ENCODE measurements at regions not wholly inside any gene's neighbourhood (a gene's known extent, or its start where the extent isn't known, plus 50 kb on each side); places are given as distances from the start of the nearest gene placed in this dataset.
"Not testable (repeated sequence)": the region's sequence is repeated elsewhere in the genome, so short reads cannot be mapped to it uniquely, and the experiment has no call there.

DNA sequence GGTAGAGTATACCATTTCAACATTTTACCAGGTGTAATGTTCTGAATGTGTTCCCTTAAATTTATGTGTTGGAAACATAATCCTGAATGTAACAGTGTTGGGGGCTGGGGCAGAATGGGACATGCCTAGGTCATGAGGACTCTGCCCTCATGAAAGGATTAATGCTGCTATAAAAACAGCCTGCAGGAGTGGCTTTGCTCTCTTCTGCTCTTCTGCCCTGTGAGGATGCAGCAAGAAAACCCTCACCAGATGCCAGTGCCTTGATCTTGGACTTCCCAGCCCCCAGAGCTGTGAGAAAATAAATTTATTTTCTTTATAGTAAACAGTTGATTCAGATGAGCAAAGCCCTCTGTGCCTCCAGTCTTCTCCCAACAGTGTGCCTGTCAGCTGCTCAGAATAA lies 326.0 kb upstream of the ONECUT1 start:
- DNase-seq = no peak

DNA sequence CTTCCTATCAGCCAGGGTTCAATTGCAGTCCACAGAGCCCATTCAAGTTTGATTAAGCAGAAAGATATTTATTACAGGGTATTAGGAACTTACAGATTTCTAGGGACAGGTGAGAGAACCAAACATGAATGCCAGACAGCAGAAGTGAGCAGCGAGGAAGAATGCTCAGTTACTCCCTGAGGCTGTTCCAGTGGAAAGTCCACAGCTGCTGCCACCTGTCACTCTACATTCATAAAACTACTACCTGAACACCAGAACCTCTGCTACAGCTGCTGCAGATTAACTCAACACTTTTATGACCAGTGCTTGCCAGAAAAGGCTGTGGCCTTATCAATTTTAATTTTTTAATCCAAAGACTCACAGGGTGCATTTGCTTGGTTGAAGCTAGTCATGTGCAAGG lies 325.4 kb upstream of the ONECUT1 start:
- DNase-seq = no peak

DNA sequence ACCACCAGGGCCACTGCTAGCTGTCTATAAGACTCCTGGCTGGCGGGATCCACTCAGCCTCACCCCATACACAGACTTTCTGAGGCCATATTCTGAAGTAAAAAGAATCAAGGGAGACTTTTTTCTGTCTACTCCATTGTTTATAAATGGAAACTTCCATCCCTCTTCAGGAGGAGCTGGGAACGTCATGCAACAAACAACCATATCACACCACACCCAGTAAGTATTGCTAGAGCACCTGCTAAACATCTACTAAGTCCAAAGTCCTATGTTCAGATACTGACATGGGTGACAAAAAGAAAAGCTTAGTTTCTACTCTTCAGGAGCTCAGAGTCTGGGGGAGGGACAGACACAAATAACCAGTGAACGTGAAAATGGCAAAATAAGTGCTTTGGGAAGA lies 324.8 kb upstream of the ONECUT1 start:
- DNase-seq = no peak

DNA sequence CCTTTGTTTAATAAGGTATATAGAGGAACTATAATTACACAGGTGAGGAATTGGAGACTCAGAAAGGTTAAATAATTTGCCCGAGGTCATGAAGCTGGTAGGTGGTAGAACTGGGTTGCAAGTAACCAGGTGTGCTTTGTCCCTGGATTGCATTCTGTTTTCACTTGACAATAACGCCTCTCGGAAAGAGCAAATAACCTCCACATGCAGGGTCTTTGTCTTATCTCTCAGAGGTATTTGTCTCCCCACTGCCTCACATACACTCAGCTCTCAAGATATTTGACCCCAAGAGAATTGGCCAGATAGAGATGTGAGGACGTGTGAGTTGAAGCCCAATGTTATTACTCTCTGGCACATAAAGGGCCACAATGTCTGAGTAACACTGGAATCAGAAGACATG lies 320.9 kb upstream of the ONECUT1 start:
- no peak for DNase-seq

DNA sequence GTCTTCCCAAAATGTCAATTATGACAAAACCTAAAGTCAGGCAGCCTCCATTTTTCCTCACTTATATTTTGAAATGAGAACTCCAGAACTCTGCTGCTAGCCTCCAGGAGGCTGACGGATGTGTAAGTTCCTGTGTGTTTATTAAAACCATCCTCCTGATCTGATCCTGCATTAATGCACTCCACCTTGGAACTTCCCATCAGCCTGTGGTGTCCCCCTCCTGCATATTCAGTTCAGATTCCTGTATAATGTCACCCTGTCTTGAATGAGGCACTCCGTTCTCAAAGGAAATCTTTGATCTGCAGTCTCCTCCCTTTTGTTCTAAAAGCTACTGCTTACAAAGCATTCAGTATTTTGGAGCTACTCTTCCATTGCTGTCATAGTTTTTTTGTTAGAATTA lies 318.2 kb upstream of the ONECUT1 start:
- DNase-seq = no peak

DNA sequence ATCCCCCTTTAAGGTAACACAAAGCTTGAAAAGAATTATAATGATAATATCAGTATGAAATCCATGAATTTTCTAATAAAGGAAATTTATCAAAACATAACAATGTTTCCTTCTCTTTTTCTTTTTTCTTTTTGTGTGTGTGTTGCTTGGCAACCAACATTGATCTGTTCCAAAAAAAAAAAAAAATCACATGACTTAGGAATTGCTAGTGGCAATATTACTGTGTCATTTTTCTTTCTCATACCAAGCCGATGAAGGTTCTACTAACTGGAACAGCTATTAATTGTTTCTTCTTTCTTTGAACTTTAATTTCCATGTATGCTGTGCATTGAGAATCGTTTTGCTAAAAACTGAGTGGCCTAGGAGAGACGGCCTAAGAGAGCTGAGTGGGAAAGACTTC lies 317.7 kb upstream of the ONECUT1 start:
- no peak for DNase-seq

DNA sequence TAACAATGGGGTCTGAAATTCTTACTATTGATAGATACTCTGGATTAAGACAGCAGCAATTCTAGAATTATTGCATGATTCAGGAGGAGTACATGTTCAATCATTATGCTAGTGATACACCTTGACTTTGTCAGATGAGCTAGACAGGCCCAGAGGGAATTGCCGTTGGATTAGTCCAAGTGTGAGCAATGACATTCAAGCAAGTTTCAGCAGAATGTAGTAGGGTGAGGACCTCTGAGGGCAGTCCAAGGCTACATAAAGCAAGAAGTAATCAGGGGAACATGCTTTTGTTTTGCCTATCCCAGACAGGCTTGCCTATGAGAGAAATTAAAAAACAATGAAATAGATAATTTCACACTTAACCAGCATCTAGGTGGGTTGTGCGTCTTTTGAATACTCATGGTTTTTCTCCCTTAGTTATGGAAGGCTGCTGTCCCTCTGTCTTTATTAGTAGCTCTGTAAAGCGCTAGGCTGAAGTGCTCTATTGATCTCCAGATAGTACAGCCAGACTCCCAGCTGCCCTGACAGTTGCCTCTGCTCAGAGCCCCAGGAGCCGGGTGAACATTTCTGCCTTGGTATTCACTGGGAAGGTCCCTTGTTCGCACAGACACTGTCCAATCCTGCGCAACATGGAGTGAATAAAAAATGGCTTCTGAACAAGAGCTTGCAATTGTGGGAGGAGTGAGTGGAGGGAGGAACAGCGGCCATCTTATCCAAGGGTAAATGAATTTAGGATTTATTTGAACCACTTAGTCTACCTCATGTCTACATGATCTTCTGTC lies 316.6 kb upstream of the ONECUT1 start:
- DNase-seq = no peak

DNA sequence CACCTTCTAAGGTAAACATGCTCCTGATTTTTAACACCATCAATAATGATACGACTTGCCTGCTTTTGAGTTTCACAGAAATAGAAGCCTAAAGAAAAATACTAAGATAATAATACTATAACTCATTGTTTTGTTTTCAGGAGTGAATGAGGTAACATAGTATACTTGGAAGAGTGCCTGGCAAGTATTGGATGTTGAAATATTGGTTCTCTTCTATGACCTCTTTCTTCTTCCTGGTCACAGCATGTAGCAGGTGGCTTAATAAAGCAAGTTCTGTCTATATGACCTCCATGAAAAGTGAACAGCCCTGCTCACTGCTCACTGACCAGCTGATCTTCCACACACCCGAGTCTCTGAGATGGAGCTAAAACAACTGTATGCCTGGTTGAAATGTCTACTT lies 312.3 kb upstream of the ONECUT1 start:
- no peak for DNase-seq

DNA sequence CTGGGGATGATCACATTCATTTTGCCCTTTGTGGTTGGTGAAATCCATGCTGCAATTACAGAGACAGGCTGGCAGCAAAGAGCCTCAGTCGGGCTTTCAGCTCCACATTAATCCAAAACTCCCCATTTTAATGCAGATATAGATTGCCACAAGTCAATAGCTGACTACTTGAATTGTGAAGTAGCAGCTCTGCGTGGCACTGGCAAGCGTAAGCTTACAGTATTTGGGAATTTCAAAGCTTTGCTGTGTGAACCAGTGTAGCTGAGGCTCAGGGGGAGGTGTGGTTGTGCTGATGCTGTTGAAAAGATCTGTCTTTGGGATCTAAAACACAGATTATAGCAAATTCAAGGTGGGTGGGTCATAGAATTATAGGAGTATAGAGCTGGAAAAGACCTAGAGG lies 290.3 kb upstream of the ONECUT1 start:
- DNase-seq = no peak

DNA sequence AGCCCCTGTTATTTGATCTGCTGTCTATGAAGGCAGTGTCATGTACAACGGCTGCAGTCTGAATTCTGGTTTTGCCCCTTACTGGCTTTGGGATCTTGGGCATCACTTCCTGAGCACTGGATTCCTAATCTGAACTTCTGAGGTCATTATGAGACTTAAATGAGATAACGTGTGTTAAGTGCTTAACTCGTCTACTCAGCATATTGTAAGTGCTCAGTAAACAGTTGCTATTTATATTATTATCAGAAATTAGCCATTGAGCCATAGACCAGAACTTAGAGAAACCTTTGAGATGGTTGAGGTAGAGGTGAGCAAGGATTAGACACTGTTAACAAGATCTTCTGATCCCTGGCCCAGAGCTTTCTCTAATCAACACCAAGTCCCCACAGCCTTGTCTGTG lies 284.1 kb upstream of the ONECUT1 start:
- DNase-seq = no peak

DNA sequence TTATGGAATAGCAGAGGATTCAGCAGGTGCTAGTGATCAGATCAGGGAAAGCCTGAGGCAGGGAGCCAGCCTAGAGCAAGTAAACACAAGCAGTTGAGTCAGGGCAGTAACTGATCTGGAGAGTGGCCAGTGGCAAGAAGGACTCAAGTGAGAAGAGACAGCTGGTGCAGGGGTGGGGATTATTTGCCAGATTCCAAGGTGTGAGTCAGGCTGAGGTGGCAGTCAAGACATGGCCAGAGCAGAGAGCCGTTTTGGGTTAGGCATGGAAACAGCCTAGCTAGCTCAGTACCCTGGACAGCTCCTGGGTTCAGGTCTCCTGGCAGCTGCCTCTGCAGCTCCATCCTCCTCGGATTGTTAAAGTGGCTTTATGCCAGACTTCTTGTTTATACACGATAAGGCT lies 281.9 kb upstream of the ONECUT1 start:
- DNase-seq = peak; percentile 0

DNA sequence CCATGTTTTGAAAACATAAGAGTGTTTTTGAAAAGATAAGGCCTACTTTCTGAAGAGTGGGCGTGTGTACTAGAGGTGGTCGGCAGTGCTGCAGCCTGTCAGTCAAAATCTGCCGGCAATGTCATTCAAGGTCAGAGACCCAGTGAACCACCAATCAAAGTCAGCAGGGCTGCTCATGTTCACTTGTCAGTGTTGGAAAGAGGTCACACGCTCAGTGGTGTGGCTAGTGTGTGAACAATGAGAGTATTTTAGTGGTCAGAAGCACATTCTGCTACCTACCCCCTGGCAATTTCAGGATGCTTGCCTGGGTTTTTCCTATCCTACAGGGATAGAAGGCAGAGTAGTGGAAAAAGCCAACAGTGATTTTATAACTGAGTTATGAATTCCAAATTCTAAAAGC lies 278.5 kb upstream of the ONECUT1 start:
- no peak for DNase-seq

DNA sequence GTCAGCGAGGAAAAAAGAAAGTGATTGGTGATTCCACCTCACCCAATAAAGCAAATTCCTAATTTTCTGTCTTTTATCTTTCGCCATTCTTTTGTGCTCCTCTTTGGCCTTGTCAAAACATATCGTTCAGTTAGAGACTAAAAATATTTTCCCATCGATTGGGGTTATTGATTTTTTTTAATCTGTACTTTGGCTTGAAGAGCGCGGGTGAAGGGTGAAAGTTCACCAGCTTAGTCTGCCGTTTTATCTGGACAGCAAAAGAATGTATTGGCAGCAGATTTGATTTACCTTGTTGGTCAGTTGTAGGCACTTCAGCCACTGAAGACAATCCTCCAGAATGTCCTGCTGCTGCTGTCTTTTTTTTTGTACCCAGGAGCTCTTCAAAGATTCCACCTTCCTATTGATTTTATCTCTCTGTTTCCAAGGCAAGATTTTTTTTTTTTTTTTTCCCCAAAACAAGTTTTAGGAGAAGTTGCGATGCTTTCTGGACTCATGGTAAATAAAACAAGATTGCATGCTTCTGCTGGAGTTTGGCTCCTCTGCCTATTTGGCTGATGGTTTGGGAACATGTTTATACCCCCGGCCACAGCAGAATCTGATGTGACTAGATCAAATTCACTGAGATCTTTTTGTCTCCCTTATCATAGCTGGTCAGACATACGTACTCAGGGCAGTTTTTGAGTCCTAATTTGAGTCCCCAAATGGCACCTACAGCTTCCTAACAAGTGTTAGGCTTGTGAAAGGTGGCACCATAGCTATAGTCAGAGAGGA lies 269.3 kb upstream of the ONECUT1 start:
- DNase-seq = no peak

DNA sequence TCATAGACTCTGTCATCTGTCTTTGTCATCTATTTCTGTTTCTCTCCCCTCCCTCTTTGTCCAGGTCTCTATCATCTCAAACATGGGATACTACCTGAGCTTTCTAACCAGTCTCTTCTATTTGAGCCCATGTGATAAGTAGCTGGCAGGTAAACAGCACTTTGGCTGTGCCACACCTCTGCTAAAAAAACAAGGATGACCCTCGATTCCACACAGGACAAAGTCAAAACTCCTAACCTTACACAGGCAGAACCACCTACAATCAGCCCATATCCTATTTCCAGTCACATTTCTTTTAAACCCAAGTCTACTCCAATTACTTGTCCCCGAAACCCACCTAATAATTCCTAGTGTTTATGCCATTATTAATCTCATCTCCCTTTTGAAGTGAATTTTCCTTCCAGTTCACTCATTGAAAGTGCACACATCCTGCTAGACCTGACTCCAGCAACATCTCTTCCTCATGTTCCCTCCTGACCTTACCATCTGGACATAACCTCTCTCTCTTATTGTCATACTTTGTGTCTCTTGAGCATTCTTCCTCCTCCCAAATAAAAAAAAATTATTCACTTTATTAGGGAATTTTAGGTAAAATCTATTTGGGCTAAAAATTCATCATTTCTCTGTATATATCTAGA lies 256.1 kb upstream of the ONECUT1 start:
- DNase-seq = no peak

DNA sequence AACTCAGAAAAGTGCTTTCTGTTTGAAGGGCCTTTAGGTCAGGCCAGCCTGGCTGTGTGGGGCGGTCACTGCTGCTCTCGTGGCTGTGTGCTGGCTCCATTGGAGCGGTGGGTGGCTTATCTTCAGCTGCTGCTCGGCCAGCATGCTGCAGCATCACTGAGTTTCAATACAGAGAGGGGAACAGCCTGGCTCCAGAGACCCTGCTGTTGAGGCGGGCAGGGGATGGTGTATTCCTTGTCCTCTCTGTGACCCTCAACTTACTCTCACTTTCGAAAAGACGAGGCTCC lies 248.5 kb upstream of the ONECUT1 start:
- no peak for DNase-seq

DNA sequence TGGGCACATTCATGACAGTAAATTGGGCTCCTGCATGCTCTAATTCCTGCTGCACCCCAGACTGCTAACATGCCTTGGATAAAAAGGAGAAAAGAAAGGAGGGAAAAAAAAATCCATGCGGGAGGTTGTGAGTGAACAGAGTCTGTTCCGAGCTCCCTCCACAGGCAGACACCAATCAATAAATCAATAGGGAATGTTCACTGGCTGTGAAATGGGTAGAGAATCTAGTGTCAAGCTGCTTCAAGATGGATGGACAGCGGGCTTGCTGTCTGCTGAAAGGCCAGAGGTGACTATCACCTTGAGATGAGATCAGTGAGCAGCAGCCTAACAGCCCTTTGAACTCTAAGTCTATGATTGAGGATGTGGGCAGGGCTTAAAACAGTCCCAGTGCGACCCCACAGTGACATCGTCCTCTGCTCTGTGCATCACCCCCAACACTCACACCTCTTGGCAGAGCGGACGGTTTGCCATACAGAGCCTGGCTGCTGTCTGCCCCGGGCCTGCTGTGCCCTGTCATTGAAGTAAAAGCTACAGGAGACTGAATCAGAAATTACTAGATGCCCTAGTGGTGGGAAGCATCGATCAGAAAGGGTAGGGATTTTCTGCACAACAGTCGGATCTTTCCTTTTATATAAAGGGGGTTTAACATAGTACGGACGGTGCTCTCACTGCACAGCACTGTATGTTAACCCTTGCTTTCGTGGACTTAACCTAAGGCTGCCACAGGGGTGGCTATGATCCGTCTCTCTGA lies 247.9 kb upstream of the ONECUT1 start:
- DNase-seq = no peak

DNA sequence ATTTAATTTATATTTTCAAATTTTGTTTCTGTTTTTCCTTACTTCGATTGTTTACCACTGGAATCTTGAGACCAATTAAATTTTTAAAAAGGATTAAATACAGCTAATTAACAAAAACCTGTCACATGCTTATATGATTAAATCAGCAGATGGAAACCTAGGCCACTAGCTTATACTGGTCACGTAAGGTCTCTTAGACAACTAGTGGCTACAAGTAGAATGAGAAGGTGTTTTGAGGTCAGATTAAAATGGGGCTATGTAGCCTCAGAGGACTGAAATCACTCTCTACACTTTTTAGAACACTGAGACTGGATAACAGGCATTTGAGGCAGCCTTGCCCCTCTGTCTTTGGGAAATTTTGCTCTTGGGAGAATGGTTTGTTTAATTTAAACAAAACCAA lies 246.5 kb upstream of the ONECUT1 start:
- DNase-seq = no peak

DNA sequence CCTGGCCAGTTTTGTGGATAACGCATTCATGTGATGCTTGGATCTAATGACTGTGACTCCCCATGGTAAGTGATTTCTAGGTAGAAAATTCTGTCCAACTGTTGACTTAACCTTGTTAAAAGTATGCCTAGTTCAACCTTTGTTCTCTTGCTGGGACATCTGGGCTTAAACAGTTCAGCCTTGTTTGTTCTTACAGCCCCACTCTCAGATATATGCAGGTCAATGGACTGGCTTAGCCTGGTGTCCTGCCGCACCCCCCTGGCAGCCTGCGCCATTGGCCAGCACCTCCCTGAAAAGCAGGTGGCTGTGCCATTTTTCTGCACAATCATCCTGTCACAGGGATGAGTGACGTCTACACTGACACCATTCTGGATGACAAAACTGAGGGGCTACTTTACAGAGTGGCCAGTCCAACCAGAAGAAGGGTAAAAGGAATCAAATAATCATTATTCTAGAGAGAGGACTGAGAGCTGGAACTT lies 244.7 kb upstream of the ONECUT1 start:
- DNase-seq = no peak

DNA sequence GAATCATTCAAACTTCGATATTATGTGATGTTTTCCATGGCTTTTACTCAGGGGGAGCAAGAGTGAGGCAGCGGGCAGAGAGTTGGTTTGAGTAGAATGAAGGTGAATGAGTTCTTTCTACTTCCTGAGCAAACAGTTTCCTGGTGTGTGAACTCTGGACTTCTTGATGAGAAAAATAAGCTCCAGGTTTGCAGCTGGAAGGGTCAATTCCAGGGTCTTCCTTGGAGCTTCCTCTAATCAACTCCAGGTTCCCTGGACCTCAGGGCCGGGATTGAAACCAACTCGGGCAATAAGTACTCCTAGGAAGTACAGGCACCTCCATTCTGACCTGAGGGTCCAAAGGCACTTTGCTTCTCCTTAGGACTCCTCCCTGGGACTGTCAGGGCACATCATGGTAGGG lies 243.6 kb upstream of the ONECUT1 start:
- DNase-seq = no peak

DNA sequence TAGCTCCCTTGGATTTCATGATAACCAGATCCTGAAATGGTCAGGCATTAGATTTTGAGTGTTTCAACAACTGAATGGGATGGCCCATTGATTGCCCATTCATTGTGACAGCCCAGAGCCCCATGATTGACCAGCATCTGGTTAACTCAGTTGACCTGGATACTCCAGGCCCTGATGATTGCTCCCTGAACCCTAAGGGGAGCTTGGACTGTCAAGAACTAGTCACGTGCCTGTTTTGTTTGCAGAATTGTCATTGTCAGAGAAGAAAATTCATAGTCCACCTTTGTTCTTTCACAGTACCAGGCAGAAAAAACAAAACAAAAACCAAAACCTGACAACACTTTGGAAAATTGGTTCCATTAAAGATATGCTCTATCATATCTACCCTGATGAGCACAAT lies 241.3 kb upstream of the ONECUT1 start:
- no peak for DNase-seq

DNA sequence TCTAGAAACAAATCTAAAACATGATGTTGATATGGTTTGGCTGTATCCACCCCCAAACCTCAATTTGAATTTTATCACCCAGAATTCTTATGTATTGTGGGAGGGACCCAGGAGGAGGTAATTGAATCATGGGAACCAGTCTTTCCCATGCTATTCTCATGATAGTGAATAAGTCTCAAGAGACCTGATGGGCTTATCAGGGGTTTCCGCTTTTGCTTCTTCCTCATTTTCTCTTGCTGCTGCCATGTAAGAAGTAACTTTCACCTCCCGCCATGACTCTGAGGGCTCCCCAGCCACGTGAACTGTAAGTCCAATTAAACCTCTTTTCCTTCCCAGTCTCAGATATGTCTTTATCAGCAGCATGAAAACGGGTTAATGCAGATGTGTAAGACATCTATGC lies 232.7 kb upstream of the ONECUT1 start:
- DNase-seq = no peak

DNA sequence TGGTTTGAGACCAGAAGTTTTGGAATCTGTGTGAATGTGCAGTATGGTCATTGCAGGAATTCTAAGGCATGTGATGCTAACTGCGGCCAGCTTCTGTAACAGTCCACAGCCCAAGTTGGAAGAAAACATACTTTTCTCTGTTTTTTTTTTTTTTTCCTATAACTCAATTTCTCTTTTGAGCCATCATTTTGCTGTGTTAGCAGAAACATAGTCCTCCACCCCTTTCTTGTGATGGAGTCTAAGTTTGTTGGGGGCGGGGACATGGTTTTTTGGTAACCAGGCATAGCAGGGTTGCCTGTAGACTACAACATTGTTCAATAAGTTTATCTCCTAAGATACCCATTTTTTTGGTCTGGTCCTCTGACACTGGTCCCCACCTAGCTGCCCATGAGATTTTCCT lies 223.2 kb upstream of the ONECUT1 start:
- no peak for DNase-seq

DNA sequence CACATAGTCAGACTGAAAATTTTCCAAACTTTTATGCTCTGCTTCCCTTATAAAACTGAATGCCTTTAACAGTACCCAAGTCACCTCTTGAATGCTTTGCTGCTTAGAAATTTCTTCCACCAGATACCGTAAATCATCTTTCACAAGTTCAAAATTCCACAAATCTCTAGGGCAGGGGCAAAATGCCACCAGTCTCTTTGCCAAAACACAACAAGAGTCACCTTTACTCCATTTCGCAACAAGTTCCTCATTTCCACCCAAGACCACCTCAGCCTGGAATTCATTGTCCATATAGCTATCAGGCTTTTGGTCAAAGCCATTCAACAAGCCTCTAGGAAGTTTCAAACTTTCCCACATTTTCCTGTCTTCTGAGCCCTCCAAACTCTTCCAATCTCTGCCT lies 221.6 kb upstream of the ONECUT1 start:
- not testable (repeated sequence) for DNase-seq

DNA sequence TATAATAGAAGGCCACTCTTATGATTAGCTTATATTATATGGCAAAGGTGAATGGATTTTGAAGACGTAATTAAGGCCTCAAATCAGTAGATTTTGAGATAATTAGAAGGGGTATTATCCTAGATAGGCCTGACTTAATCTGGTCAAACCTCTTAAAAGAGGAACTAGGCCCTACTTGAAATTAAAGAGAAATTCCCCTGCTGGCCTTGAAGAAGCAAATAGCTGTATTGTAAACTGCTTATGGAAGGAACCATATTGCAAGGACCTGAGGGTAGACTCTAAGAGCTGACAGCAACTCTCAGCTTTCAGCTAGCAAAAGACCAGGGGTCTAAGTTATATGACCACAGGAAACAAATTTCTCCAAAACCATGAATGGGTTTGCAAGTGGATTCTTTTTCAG lies 219.0 kb upstream of the ONECUT1 start:
- no peak for DNase-seq

Measured in CD4-positive, alpha-beta T cell treated with Interleukin-12 subunit alpha and Interleukin-12 subunit beta, for 1 hour (primary cell).